ENCODE measurements at regions not wholly inside any gene's neighbourhood (a gene's known extent, or its start where the extent isn't known, plus 50 kb on each side); places are given as distances from the start of the nearest gene placed in this dataset.

GRCh38 chr1:109824349-109825115 is 60.8 kb upstream of the EPS8L3 start:
- TF ChIP-seq CTCF (IDR thresholded peaks at IDR 0.05): no peak
- TF ChIP-seq POLR2A (IDR thresholded peaks at IDR 0.05): no peak

Measured in right lobe of liver (tissue), 4 donors.